NCI-H2196 treated with DMSO at 0.1 percent for 48 hours (cell line): ENCODE measurements at regions not wholly inside any gene's neighbourhood (a gene's known extent, or its start where the extent isn't known, plus 50 kb on each side); places are given as distances from the start of the nearest gene placed in this dataset.
"Not testable (repeated sequence)": the region's sequence is repeated elsewhere in the genome, so short reads cannot be mapped to it uniquely, and the experiment has no call there.

Experiments
- DNase-seq: peaks from one replicate; lab custom pipeline; 2025; ENCODE audit not compliant: unreplicated experiment; lab: John Stamatoyannopoulos, UW

- no peak for DNase-seq
Observed at GRCh38 chr2:167383610-167384194, 495.4 kb downstream of the XIRP2 start.

- no peak for DNase-seq
Observed at GRCh38 chr2:167381349-167381748, 493.1 kb downstream of the XIRP2 start.

GRCh38 chr2:167380555-167380954, 492.3 kb downstream of the XIRP2 start:
- DNase-seq: no peak

GRCh38 chr2:167380094-167380493, 491.8 kb downstream of the XIRP2 start:
- DNase-seq: no peak

GRCh38 chr2:167369083-167369482, 480.8 kb downstream of the XIRP2 start:
- DNase-seq: no peak

- no peak for DNase-seq
Observed at GRCh38 chr2:167368371-167368770, 480.1 kb downstream of the XIRP2 start.

- DNase-seq: no peak
Observed at GRCh38 chr2:167365216-167365615, 476.9 kb downstream of the XIRP2 start.

- DNase-seq: no peak
Observed at GRCh38 chr2:167361426-167361825, 473.1 kb downstream of the XIRP2 start.

- DNase-seq: no peak
Observed at GRCh38 chr2:167355821-167356220, 467.5 kb downstream of the XIRP2 start.

GRCh38 chr2:167353605-167354280, 465.5 kb downstream of the XIRP2 start:
- DNase-seq: no peak

- no peak for DNase-seq
Observed at GRCh38 chr2:167345559-167345958, 457.3 kb downstream of the XIRP2 start.

- DNase-seq: no peak
Observed at GRCh38 chr2:167342769-167343168, 454.5 kb downstream of the XIRP2 start.

GRCh38 chr2:167340322-167340721, 452.0 kb downstream of the XIRP2 start:
- no peak for DNase-seq

GRCh38 chr2:167336213-167336612, 447.9 kb downstream of the XIRP2 start:
- no peak for DNase-seq

- no peak for DNase-seq
Observed at GRCh38 chr2:167335541-167335992, 447.3 kb downstream of the XIRP2 start.

- no peak for DNase-seq
Observed at GRCh38 chr2:167334146-167334742, 446.0 kb downstream of the XIRP2 start.

GRCh38 chr2:167333245-167333644, 445.0 kb downstream of the XIRP2 start:
- DNase-seq: no peak

- no peak for DNase-seq
Observed at GRCh38 chr2:167332358-167332757, 444.1 kb downstream of the XIRP2 start.

- no peak for DNase-seq
Observed at GRCh38 chr2:167331636-167332232, 443.5 kb downstream of the XIRP2 start.

- not testable (repeated sequence) for DNase-seq
Observed at GRCh38 chr2:167328808-167329207, 440.5 kb downstream of the XIRP2 start.

- no peak for DNase-seq
Observed at GRCh38 chr2:167322795-167323194, 434.5 kb downstream of the XIRP2 start.

- no peak for DNase-seq
Observed at GRCh38 chr2:167318581-167318980, 430.3 kb downstream of the XIRP2 start.
